Uterus (tissue), 2 donors: ENCODE measurements at regions not wholly inside any gene's neighbourhood (a gene's known extent, or its start where the extent isn't known, plus 50 kb on each side); places are given as distances from the start of the nearest gene placed in this dataset.

Source experiments
- CTCF ChIP-seq, 4 experiments: fragments of 200-600 bp in 2 of 4; fragments of 450-650 bp in 2 of 4; sonication (generic) in 2 of 4; IDR thresholded peaks; one replicate each; pipeline ENCODE4 v1.5.1; 2016 to 2019; ENCODE audit warnings: antibody characterized with exemption in 4 of 4, mild to moderate bottlenecking in 2 of 4, moderate library complexity in 1 of 4
- POLR2A ChIP-seq, 2 donors: fragments of 450-650 bp; IDR thresholded peaks; one replicate each; pipeline ENCODE4 v1.6.1; 2016; ENCODE audit warnings: antibody characterized with exemption in 2 of 2, mild to moderate bottlenecking in 1 of 2, moderate library complexity in 1 of 2

GRCh38 chr2:56464613-56465012 is 280.8 kb downstream of the CCDC85A start:
- TF ChIP-seq POLR2A (IDR thresholded peaks at IDR 0.05) (no peak), CTCF (IDR thresholded peaks at IDR 0.05) (no peak)
